IPS-NIHi7 (cell line): ENCODE measurements at regions not wholly inside any gene's neighbourhood (a gene's known extent, or its start where the extent isn't known, plus 50 kb on each side); places are given as distances from the start of the nearest gene placed in this dataset.
A peak's percentile ranks its signal among the peaks of the same experiment; 100 is the strongest.

Source experiments
- DNase-seq: peaks from one replicate; pipeline ENCODE4 v3.0.0; 2012; ENCODE audit warnings: mixed read lengths; ENCODE audit errors: extremely low spot score

GRCh38 chr1:238221738-238222137, 331.0 kb upstream of the ZP4 start:
- no peak for DNase-seq

- DNase-seq = no peak
Observed at GRCh38 chr1:238214449-238214848, 323.7 kb upstream of the ZP4 start.

- no peak for DNase-seq
Observed at GRCh38 chr1:238205045-238205662, 314.4 kb upstream of the ZP4 start.

DNA sequence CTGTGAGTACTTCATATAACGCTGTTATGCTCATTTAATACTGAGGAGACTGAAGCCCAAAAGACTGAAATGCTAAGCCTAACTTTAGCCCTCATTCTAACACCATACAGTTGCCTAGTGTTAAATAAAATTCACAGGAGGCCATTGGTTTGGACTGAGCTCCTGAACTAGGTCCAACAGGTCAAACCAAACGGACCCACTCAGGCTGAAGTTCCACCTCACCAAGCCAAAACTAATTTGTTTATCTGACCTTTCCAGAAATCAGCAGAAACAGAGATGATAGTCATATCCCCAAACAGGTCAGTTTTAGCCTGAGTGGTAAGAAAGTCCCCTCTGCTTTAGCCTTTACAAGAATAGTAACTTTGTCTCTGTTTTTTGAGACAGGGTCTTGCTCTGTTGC, 311.3 kb upstream of the ZP4 start:
- no peak for DNase-seq

DNA sequence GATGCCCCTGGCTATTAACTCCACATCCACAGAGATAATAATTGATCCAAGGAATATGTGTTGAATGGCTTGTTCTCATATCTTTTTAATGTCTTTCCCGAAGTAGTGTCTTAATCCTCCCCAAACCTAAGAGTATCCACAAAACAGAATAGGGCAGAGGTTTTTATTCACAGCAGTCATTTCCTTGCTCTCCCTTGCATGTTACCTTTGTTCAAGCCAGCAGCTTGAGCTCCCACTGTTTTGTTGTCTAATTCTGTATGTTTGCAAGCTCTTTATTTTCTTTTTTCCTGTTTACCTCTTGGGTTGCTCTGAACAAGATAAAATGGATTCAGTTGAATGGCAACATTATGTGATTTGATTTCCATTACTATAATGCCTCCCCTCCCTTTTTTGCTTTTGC, 308.6 kb upstream of the ZP4 start:
- DNase-seq = no peak

DNA sequence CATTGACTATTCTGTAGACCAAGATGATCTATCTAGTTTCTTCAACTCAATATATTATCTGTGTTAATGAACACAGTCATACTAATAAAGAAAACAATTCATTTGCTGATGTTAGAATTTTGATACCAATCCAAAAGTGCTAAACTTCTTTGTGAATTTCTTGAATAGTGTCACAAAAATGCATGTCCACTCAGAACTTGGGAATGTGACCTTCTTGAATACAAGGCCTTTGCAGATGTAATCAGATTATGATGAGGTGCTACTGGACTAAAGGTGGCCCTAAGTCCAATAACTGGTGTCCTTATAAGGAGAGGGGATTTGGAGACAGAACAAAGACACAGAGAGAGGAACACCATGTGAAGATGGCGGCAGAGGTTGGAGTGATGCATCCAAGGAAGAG, 305.8 kb upstream of the ZP4 start:
- no peak for DNase-seq

- no peak for DNase-seq
Observed at GRCh38 chr1:238191170-238191569, 300.4 kb upstream of the ZP4 start.

DNA sequence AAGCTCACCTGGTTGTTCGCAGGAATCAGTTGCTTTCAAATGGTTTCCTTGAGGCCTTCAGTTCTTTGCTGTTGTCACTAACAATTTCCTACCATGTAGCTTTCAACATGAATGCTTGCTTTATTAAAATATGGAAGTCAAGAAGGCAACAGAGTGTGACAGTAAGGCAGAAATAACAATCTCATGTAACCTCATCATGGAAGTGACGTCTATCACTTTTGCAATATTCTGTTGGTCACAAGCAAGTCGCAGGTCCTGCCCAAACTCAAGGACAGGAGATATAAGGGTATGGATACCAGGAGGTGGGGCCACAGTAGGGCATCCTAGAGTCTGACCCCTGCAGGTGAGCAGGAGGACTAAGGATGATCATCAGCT, 296.8 kb upstream of the ZP4 start:
- no peak for DNase-seq

DNA sequence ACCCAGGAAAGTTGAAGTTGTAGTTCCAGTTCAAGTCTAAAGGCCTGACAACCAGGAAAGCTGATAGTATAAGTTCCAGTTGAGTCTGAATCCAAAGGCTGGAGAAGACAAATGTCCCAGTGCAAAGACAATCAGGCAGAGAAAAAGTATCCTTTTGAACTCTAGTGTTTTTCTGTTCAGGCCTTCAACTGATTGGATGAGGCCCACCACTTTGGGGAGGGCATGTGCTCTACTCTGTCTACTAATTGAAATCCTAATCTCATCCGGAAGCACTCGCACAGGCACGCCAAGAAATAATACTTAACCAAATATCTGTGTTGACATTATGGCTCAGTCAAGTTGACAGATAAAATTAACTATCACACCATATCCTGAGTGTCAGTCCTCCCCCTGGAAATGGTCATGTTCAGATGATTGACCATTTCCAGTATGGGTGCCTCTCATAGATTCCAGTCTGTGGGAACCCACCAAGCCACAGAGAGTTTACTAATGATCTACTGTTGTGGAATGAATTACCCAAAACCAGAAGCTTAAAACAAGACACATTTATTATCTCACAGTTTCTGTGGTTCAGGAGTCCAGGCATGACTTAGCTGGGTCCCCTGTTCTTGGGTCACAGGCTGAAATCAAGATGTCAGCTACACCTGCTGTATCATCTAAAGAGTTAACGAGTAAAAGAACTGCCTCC, 296.3 kb upstream of the ZP4 start:
- DNase-seq = no peak

- DNase-seq = peak; percentile 40
Observed at GRCh38 chr1:238177960-238178645, 287.4 kb upstream of the ZP4 start.

DNA sequence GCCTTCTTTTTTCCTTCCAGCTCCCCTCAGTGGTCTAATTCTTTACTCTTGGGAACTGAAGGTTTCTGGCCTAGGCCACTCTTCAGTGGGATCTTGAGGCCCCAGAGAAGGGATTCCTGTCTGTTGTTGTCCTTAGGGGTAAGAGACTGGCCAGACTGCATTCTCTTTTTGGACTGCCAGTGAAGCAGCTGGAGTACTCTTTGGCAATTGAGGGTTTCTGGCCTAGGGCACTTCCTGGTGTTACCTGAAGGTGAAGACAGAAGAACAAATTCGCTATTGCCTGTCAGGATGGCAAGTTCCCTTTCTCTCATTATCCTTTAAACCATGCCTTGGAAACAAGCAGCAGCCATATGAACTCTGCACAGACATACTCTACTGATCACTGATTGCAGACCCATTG, 286.6 kb upstream of the ZP4 start:
- peak; percentile 19 for DNase-seq

DNA sequence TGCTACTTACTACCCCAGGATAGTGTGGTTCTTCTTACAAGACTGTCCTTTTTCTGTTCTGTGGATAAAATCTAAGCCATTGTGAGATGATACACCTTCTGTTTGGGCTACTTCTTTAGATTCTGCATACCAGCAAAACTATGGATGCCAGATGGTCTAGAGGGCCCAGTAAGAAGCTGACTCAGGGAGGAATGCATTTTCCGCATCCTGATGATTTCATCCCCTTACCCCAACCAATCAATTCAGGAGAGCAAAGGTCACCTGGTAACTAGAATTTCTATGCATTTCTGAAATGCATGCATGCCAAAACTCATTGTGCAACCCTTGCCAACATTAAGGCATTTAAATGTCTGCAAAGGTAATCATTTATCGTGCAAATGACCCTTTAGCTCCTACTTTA, 285.7 kb upstream of the ZP4 start:
- DNase-seq = no peak

DNA sequence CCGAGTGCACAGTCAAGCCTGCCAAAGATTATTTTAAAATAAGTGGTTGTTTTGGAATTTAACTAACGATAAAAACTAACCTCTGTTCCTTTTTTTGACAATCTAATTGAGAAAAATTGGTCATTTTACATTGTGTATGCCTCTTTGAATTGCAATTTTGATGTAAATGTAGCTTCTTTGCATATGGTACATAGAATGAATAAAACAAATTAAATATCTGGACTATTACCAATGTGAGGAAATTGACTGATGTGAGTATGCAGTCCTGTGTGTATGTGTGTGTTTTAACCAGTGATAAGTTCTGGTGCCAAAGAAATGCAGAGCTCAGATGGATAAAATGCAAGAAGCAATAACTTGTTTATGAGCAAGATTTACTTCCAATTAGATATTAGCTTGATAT, 281.3 kb upstream of the ZP4 start:
- no peak for DNase-seq

GRCh38 chr1:238161955-238162354, 271.2 kb upstream of the ZP4 start:
- DNase-seq = no peak

- DNase-seq = no peak
Observed at GRCh38 chr1:238153939-238154338, 263.2 kb upstream of the ZP4 start.

GRCh38 chr1:238153253-238153652, 262.5 kb upstream of the ZP4 start:
- DNase-seq = no peak

DNA sequence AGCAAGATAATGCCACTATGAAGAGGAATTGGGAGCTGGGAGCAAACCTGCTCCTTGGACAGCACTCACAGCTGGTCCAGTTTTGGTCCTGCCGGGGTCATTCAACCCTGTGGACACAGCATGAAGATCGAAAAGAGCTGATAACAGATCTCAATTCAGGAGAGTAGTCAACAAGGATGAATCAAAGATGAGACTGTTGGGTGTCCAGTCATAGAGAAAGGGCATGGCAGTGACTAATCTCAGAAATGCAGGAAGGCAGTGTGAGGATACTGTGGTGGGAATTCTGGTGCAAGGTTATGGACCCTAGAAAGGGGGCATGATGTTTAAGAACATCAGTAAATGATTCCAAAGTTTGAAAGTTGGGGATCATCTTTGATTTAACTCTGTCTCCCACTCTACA, 261.4 kb upstream of the ZP4 start:
- DNase-seq = no peak

DNA sequence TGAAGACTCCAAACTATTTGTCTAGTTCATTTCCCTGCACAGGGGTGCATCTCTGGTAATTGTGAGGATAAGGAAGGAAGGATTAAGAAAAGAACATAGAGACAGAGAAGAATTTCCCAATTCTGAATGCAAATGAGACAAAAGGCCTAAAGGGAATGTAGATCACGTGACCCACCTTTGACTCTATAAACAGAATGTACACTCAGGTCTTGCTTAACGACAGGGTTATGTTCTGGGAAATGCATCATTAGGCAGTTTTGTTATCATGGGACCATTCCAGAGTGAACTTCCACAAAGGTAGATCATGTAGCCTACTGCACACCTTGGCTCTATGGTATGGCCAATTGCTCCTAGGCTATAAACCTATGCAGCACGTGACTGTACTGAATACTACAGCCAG, 252.3 kb upstream of the ZP4 start:
- no peak for DNase-seq

DNA sequence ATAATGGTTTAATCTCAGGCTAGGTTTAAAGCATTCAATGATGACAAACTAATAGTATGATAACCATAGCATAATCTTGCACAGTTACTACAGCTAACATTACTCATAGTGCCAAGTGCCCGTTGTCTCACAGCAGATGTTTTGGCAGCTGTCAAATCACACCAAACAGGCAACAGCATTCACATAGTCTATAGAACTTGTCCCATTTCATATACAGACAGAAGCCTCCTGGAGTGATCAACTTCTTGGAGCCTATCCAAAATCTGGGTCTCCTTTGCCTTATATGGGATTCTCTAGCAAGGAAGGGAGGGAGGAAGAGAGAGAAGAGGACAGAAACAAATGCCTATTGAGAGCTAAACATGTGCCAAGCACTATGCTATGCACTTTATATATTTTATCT, 250.6 kb upstream of the ZP4 start:
- no peak for DNase-seq

DNA sequence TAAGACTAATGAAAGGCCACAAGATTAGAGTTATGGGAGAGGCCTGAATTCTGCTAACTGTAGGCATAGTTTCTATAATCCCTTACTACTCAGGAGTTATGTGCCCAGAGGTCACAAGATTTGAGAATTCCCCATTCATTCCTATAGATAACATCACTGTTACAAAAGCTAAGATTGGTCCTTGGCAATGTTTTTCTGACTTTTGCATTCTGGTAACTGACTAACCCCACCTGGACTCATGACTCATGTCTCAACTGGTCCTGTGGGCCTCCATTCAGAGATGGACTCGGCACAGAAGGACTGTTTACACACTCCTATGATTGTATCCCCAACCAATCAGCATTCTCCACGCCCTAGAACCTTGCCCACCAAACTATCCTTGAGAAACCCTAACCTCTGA, 249.0 kb upstream of the ZP4 start:
- no peak for DNase-seq

DNA sequence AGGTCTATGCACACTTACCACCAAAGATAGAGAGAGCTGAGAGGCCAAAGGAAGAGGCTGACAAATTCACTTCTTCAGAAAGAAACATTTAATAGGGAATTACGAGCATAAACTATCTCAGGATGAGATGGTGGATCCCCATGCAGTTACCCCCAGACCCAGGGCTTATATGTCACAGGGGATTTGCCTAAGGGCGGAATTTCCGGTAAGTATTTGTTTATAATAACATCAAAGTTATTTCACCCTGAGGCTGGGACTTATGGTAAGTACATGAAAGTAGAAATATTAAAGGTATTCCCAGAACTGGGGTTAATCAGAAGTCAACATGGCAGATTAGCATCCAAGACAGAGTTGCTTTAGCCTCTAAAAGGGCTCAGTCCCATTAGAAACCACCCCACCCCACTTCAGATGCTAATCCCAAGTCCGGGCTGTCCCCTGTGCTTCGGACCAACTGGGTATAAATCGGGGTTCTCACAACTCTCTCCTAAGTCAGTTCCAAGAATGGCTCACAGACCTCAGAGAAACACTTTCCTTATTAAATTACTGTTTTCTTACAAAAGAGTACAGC, 247.4 kb upstream of the ZP4 start:
- DNase-seq = no peak

DNA sequence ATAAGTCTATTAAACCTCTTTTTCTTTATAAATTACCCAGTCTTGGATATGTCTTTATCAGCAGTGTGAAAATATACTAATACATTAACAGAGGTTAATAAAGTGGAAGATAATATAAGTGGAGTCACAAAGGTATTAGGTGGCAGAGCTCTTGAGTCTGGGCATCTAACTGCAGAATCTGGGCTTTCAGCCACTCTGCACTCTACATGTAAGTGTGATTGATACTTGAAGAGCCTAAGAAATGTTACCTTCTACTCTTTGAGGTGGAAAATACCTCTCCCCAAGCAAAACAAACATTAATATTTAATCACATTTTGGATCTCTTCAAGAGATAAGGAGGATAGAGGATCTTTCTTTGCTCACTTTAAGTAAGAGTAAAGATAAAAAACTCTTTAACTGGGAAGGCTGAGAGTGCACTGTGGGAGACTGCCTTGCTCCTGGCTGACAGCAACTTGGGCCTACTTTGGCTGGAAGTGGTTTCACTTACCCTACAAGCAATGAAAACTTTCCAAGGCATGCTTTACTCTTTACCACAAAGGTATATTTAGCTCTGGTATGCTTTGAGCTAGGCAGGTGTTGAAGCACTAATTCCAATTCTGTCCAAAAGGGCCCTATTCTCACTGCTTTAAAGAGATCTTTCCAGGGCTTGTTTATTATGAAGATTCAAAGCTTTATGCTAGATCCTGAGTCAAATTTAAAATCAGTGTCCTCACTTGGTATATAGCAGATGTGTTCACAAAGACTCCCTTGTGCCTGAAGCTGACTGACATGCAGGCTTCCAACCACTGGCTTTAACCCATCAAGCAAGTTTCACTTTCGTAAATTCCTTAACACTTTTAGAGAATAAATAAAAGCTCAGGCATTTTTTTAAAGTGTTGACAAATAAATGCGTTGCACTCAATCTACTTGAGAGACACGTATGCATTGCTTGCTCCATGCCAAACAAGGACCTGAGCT, 245.3 kb upstream of the ZP4 start:
- DNase-seq = no peak
